ENCODE measurements at regions not wholly inside any gene's neighbourhood (a gene's known extent, or its start where the extent isn't known, plus 50 kb on each side); places are given as distances from the start of the nearest gene placed in this dataset.
A peak's percentile ranks its signal among the peaks of the same experiment; 100 is the strongest.

DNA sequence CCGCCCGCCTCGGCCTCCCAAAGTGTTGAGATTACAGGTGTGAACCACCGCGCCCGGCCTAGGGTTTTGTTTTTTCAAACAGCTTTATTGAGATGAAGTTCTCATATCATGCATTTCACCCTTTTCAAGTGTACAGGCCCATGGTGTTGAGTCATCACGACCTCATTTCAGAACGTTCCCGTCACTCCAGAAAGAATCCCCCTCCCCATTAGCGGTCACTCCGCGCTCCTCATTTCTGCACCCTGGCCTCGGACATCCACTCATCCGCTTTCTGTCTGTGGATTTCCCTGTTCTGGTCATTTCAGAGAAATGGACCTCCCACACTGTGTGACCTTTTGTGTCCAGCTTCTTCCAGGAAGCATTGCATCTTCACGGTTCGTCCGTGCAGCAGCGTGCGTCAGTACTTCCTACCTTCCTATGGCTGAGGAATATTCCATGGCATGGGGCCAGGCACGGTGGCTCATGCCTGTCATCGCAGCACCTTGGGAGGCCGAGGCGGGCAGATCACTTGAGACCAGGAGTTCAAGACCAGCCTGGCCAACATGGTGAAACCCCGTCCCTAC, 135.2 kb upstream of the GSE1 start:
- H3K9me3 ChIP-seq, result no peaks in the 10 kb centered on the region
- peaks cover 11% of the 10 kb centered on the region for H3K4me1 ChIP-seq
- H3K27me3 ChIP-seq (ENCODE audit: low read depth), result no peaks in the 10 kb centered on the region
- ATAC-seq, result peak in 1 of 2 donors; percentile 16
- intact Hi-C loops (cut with DNase I), result no loop called here
- no peak overlapping the region for H3K27ac ChIP-seq
- no peak for DNase-seq
- H3K36me3 ChIP-seq, result no peaks in the 10 kb centered on the region
- H3K4me3 ChIP-seq, result no peak overlapping the region
- TF ChIP-seq, protein P1, sequence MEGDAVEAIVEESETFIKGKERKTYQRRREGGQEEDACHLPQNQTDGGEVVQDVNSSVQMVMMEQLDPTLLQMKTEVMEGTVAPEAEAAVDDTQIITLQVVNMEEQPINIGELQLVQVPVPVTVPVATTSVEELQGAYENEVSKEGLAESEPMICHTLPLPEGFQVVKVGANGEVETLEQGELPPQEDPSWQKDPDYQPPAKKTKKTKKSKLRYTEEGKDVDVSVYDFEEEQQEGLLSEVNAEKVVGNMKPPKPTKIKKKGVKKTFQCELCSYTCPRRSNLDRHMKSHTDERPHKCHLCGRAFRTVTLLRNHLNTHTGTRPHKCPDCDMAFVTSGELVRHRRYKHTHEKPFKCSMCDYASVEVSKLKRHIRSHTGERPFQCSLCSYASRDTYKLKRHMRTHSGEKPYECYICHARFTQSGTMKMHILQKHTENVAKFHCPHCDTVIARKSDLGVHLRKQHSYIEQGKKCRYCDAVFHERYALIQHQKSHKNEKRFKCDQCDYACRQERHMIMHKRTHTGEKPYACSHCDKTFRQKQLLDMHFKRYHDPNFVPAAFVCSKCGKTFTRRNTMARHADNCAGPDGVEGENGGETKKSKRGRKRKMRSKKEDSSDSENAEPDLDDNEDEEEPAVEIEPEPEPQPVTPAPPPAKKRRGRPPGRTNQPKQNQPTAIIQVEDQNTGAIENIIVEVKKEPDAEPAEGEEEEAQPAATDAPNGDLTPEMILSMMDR (IDR thresholded peaks at IDR 0.05), result no peak

DNA sequence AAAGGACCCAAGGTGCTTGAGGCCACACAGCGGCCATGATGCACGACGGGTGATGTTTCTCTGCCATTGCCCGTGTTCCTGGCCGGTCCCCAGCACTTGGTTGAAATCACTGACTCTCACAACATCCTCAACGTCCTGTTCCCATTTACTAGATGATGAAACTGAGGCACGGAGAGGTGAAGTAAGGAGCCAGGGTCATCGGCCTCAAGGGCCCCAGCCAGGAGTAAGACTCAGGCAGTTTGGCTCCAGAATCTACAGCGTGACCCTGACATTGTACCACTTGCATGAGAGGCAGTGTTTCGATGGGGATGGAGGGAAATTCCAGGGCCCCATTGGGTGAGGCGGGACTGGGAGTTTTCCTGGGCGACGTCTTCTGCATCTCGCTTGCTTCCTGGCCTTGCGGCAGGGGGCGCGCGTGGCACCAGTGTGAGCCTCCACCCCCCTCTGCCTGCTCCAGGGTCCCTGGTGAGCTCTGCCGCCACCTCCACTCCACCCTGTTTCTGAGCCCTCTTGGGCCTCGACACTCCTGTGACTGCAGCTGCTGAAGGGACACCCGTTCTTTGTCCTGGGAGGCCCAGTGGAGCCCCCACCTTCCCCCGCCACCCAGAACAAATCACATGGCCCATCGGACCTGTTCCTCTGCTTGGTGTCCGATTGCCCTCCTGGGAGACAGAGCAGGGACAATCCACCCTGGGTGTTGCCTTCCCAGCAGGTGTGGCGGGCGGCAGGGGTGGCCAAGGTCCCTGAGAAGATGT, 133.0 kb upstream of the GSE1 start:
- intact Hi-C loops (cut with DNase I), result no loop called here
- TF ChIP-seq, protein P1 (IDR thresholded peaks at IDR 0.05), result peak; percentile 34
- DNase-seq (peak; percentile 75), ATAC-seq (peak; percentile 48 to 49)
- no peaks in the 10 kb centered on the region for H3K27me3 ChIP-seq (ENCODE audit: low read depth)
- no peaks in the 10 kb centered on the region for H3K36me3 ChIP-seq
- no peak overlapping the region for H3K27ac ChIP-seq
- no peaks in the 10 kb centered on the region for H3K9me3 ChIP-seq
- no peak overlapping the region for H3K4me3 ChIP-seq
- peaks cover 28% of the 10 kb centered on the region for H3K4me1 ChIP-seq

DNA sequence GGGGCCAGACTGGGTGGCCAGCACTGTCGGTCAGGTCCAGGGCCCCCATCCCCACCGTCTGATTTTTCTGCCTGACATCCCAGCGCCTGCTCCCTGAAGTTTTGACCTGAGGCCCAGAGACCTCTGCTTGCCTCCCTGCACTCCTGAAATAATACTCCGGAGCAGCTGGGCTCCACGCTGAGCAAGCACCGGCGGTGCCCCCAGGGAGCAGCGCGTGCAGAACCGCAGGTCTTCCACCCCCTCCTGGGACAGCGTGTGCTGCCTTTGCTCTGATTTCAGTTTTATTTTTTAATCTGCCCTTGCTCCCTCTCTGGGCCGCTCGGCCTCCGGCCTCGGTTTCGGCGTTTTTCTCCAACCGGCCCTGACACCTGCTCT, 132.4 kb upstream of the GSE1 start:
- H3K27me3 ChIP-seq (ENCODE audit: low read depth), result no peaks in the 10 kb centered on the region
- intact Hi-C loops (cut with DNase I), result no loop called here
- no peak overlapping the region for H3K27ac ChIP-seq
- TF ChIP-seq, protein P1 (IDR thresholded peaks at IDR 0.05), result no peak
- ATAC-seq (no peak), DNase-seq (no peak)
- H3K9me3 ChIP-seq, result no peaks in the 10 kb centered on the region
- no peaks in the 10 kb centered on the region for H3K36me3 ChIP-seq
- peaks cover 22% of the 10 kb centered on the region for H3K4me1 ChIP-seq
- H3K4me3 ChIP-seq, result no peak overlapping the region

DNA sequence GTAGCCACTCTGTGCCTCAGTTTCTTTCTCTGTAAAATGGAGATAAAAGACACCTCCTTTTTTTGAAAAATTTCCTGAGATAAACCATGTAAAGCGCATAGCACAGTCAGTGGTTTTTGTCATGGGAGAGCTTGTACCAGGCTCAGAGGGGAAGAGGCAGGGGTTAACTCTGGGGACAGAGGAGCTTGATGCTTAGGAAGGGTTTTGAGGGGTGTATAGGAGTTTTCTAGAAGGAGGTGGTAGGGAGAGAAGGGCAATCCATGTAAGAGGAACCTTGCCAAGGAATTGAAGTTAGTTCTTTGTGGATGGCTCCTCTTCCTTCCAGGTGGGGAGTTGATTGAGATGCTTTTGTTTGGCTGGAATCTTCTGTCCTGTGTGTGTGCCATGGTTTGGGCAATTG, 131.9 kb upstream of the GSE1 start:
- no peak overlapping the region for H3K4me3 ChIP-seq
- intact Hi-C loops (cut with DNase I), result no loop called here
- no peak overlapping the region for H3K27ac ChIP-seq
- H3K4me1 ChIP-seq, result peaks cover 20% of the 10 kb centered on the region
- TF ChIP-seq, protein P1 (IDR thresholded peaks at IDR 0.05), result no peak
- H3K9me3 ChIP-seq, result no peaks in the 10 kb centered on the region
- no peaks in the 10 kb centered on the region for H3K27me3 ChIP-seq (ENCODE audit: low read depth)
- no peaks in the 10 kb centered on the region for H3K36me3 ChIP-seq
- DNase-seq, result no peak
- ATAC-seq, result no peak

DNA sequence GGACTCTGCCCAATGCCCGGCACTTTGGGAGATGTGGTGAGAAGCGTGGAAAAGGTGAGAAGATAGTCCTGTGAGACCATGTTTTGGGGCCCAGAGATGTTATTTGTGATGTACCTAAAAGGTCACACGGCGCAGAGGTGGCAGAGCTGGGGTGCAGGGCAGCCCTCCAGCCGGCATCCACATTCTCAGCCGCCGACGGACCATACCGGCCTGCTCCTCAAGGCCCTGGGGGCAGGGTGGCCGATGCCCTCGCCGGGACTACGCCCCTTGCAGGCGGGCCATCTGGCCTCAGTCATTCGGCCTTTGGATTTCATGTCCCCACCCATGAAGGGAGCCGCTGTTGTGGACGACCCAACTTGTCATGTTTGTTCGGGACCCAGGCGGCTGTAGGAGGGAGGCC, 131.4 kb upstream of the GSE1 start:
- Histone ChIP-seq H3K9me3 (no peaks in the 10 kb centered on the region), H3K4me3 (no peak overlapping the region), H3K36me3 (no peaks in the 10 kb centered on the region), H3K27ac (no peak overlapping the region), H3K27me3 (ENCODE audit: low read depth) (no peaks in the 10 kb centered on the region), H3K4me1 (peaks cover 20% of the 10 kb centered on the region)
- ATAC-seq (no peak), DNase-seq (no peak)
- TF ChIP-seq, protein P1 (IDR thresholded peaks at IDR 0.05), result no peak
- intact Hi-C loops (cut with DNase I), result no loop called here

All from lower lobe of right lung (tissue), 2 donors.